Upper lobe of left lung (tissue), 6 donors: ENCODE measurements at regions not wholly inside any gene's neighbourhood (a gene's known extent, or its start where the extent isn't known, plus 50 kb on each side); places are given as distances from the start of the nearest gene placed in this dataset.

Experiments
- ATAC-seq, 2 donors: fragments of 200-7000 bp; cut with Tn5 transposase; one replicate each; pipeline ENCODE4 v1.9.1; 2022; ENCODE audit warnings: mild to moderate bottlenecking in 2 of 2, moderate library complexity in 2 of 2; ENCODE audit not compliant: low FRiP score in 2 of 2
- DNase-seq, 2 donors: peaks; one replicate each; pipeline ENCODE4 v3.0.0-alpha.2; 2019 to 2020
- H3K27ac ChIP-seq, 4 donors: fragments of 200-600 bp; sonication (generic); one replicate each; pipeline ENCODE4 v1.5.1; 2016 to 2019
- H3K27me3 ChIP-seq, 4 donors: fragments of 200-600 bp; sonication (generic); one replicate each; pipeline ENCODE4 v1.5.1; 2017 to 2019
- H3K36me3 ChIP-seq, 4 donors: fragments of 200-600 bp; sonication (generic); one replicate each; pipeline ENCODE4 v1.5.1; 2016 to 2019
- H3K4me1 ChIP-seq, 4 donors: fragments of 200-600 bp; sonication (generic); one replicate each; pipeline ENCODE4 v1.5.1; 2018 to 2019
- H3K4me3 ChIP-seq, 4 donors: fragments of 200-600 bp; sonication (generic); one replicate each; pipeline ENCODE4 v1.5.1; 2017 to 2019; ENCODE audit warnings: mild to moderate bottlenecking in 2 of 4, moderate library complexity in 1 of 4
- H3K9me3 ChIP-seq, 4 donors: fragments of 200-600 bp; sonication (generic); one replicate each; pipeline ENCODE4 v1.5.1; 2018 to 2019
- EP300 ChIP-seq, 4 donors: sonication (generic); formaldehyde crosslinking; IDR thresholded peaks; one replicate each; pipeline ENCODE4 v1.5.1; 2017; ENCODE audit warnings: antibody characterized with exemption in 4 of 4, control low read depth in 2 of 4
- POLR2A ChIP-seq, 4 donors: fragments of 450-650 bp; IDR thresholded peaks; one replicate each; pipeline ENCODE4 v1.5.1; 2016 to 2017; ENCODE audit warnings: antibody characterized with exemption in 4 of 4, mild to moderate bottlenecking in 2 of 4
- POLR2AphosphoS5 ChIP-seq, 2 donors: sonication (generic); formaldehyde crosslinking; IDR thresholded peaks; one replicate each; pipeline ENCODE4 v1.5.1; 2017; ENCODE audit warnings: antibody characterized with exemption in 2 of 2
- WGBS, 2 donors: methylation state at CpG; one replicate each; pipeline ENCODE4 v1.1.5; 2017 to 2018; 5-methylcytosine and 5-hydroxymethylcytosine counted together
- TF ChIP-seq, protein P1 (sequence below), 6 experiments: fragments of 450-650 bp in 4 of 6; fragments of 200-600 bp in 2 of 6; sonication (generic) in 2 of 6; IDR thresholded peaks; one replicate each; pipeline ENCODE4 v1.5.1; 2016 to 2019; ENCODE audit warnings: antibody characterized with exemption in 6 of 6
- donor health status: DM: no; HTN: no; CAD: no; lungs with moderate emphysema.
- donor health status: DM: no; HTN: yes; CAD: no; lungs with severe emphysema.

DNA sequence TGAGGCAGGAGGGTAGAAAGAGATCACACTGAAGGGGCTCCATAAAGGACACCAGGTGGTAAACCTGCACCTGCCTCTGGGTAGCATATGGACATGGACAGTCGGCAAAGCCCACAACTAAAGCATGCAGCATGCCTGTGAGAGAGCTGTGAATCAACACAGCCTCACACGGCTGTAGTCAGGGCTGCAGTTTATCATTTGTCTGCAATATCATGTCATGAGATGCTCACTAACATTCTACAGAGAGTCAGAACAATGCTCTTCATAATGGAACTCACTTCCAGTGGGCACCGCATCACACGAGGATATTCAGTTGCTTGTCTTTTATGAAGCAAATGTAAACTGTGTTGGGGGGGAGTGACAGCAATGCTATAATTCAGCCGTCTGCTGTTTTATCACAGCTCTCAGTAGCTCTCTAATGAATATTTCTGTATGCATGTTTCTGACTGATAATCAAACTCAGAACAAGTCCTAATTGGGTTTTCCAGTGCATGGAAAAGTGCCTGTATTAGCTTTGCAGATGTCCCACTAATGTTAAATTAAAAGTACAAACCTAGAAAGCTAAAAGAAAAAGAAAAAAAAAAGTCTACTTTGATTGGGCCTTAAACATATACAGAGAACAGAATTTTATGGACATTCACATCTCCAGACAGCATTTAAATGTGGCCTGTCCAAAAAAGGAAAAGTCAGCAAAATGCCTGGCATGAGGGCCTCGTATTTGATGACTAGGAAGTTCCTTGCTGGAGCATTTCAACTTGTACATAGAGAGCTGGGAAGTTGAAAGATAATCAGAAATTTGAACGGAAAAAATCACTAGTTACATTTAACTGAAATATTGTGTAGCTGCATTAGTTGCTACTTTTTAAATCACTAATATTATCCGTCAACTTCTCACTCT, 406.1 kb upstream of the SOX11 start:
- DNase-seq: no peak
- 76 to 80% methylated on average over 8 of the region's 8 CpGs for WGBS, 2 donors
- H3K36me3 ChIP-seq: no peaks in the 10 kb centered on the region
- H3K4me3 ChIP-seq: no peak overlapping the region
- no peaks in the 10 kb centered on the region for H3K9me3 ChIP-seq
- H3K27me3 ChIP-seq: no peaks in the 10 kb centered on the region
- no peak for ATAC-seq
- H3K4me1 ChIP-seq: no peaks in the 10 kb centered on the region
- no peak overlapping the region for H3K27ac ChIP-seq
- TF ChIP-seq, protein P1, sequence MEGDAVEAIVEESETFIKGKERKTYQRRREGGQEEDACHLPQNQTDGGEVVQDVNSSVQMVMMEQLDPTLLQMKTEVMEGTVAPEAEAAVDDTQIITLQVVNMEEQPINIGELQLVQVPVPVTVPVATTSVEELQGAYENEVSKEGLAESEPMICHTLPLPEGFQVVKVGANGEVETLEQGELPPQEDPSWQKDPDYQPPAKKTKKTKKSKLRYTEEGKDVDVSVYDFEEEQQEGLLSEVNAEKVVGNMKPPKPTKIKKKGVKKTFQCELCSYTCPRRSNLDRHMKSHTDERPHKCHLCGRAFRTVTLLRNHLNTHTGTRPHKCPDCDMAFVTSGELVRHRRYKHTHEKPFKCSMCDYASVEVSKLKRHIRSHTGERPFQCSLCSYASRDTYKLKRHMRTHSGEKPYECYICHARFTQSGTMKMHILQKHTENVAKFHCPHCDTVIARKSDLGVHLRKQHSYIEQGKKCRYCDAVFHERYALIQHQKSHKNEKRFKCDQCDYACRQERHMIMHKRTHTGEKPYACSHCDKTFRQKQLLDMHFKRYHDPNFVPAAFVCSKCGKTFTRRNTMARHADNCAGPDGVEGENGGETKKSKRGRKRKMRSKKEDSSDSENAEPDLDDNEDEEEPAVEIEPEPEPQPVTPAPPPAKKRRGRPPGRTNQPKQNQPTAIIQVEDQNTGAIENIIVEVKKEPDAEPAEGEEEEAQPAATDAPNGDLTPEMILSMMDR (IDR thresholded peaks at IDR 0.05): no peak
- TF ChIP-seq POLR2A (IDR thresholded peaks at IDR 0.05) (no peak), EP300 (IDR thresholded peaks at IDR 0.05) (no peak), POLR2AphosphoS5 (IDR thresholded peaks at IDR 0.05) (no peak)

DNA sequence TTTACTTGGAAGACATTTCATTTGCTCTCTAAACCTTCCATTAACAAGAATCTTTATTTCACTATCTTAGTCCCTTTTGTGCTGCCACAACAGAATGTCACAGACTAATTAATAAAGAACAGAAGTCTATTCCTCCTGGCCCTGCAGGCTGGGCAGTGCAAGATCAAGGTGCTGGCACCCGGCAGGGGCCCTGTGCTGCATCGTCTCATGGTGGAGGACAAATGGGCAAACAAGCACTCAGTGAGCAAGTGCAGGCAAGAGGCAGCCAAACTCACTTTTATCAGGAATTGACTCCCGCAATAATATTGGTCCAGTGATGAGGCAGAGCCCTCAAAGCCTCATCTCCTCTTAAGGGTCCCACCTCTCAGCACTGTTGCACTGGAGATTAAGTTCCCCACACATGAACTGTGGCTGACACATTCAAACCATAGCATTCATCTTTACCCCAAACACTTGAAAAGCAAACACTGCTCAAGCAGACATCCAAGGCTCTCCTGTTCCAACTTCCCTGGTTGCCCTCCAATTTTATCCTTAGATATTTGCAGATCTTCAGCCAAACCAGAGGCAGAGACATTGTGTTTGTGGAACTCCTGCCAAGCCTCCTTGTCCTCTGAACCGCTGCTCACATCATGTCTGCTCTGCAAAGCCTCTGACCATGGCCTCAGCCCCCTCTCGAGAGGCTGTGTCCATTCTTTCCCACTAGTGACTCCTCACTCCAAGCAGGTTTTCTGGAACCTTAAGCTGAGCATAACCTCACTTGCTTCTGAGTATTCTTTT, 404.4 kb upstream of the SOX11 start:
- H3K9me3 ChIP-seq: no peaks in the 10 kb centered on the region
- WGBS, 2 donors: 81 to 82% methylated on average over 4 to 5 of the region's 5 CpGs
- ATAC-seq (no peak), DNase-seq (peak in 1 of 2 donors; percentile 44)
- no peaks in the 10 kb centered on the region for H3K4me1 ChIP-seq
- H3K27me3 ChIP-seq: no peaks in the 10 kb centered on the region
- H3K27ac ChIP-seq: no peak overlapping the region
- no peak for TF ChIP-seq EP300 (IDR thresholded peaks at IDR 0.05)
- TF ChIP-seq, protein P1 (IDR thresholded peaks at IDR 0.05): no peak
- TF ChIP-seq POLR2A (IDR thresholded peaks at IDR 0.05): no peak
- no peak for TF ChIP-seq POLR2AphosphoS5 (IDR thresholded peaks at IDR 0.05)
- H3K4me3 ChIP-seq: no peak overlapping the region
- H3K36me3 ChIP-seq: no peaks in the 10 kb centered on the region

DNA sequence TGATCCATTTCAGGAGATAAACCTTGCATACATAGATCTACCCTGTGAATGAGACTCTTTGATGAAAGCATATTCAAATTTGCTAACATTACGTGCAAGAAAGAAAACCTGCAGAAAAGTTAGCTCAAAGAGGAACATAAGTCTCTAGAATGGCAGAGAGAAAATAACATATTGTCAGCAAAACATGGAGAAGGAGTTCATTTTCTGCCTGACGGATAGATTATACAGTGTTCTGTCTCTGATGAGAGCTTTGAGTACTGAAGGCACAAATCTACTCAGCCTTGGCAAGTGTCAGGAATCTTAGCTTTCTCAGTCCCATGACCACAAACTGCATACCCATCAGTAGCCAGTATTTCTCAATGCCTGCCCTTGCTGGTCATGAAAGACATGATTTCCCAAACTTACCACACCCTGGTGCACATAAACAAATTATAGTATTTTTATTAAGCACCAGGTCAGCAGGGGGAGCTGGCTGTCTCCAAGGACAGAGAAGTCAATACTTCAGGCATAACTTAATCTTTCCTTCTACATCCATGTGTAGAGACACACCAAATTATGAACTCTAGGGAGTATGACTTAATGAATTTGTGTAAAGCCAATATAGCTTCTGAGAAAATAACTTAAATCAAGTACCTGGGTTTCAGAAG, 401.2 kb upstream of the SOX11 start:
- no peaks in the 10 kb centered on the region for H3K4me1 ChIP-seq
- no peaks in the 10 kb centered on the region for H3K9me3 ChIP-seq
- no peaks in the 10 kb centered on the region for H3K36me3 ChIP-seq
- DNase-seq (no peak), ATAC-seq (no peak)
- 44 to 45% methylated on average over 2 of the region's 2 CpGs for WGBS, 2 donors
- TF ChIP-seq EP300 (IDR thresholded peaks at IDR 0.05) (no peak), POLR2AphosphoS5 (IDR thresholded peaks at IDR 0.05) (no peak), POLR2A (IDR thresholded peaks at IDR 0.05) (no peak)
- TF ChIP-seq, protein P1 (IDR thresholded peaks at IDR 0.05): no peak
- no peaks in the 10 kb centered on the region for H3K27me3 ChIP-seq
- no peak overlapping the region for H3K4me3 ChIP-seq
- no peak overlapping the region for H3K27ac ChIP-seq

DNA sequence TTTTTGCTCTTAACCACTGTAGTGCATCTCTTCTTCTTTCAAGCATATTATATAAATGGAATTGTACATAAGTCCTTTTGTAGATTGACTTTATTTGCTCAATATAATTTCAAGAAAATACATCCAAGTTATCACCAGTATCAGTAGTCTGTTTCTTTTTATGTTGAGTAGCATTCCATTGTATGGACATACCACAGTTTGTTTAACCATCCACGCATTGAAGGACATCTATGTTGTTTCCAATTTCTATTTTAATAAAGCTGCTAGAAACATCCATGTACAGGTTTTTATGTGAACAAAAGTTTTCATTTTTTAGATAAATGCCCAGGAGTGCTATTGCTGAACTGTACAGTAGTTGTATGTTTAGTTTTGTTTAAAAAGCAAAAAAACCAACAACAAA, 387.5 kb upstream of the SOX11 start:
- Histone ChIP-seq H3K4me1 (no peaks in the 10 kb centered on the region), H3K9me3 (no peaks in the 10 kb centered on the region), H3K27me3 (no peaks in the 10 kb centered on the region), H3K27ac (no peak overlapping the region), H3K36me3 (no peaks in the 10 kb centered on the region), H3K4me3 (no peak overlapping the region)
- no peak for DNase-seq
- TF ChIP-seq, protein P1 (IDR thresholded peaks at IDR 0.05): no peak
- TF ChIP-seq EP300 (IDR thresholded peaks at IDR 0.05) (no peak), POLR2AphosphoS5 (IDR thresholded peaks at IDR 0.05) (no peak), POLR2A (IDR thresholded peaks at IDR 0.05) (no peak)
- no peak for ATAC-seq
- WGBS, 2 donors: 91 to 100% methylated on average over 1 of the region's 1 CpG
